ENCODE measurements at regions not wholly inside any gene's neighbourhood (a gene's known extent, or its start where the extent isn't known, plus 50 kb on each side); places are given as distances from the start of the nearest gene placed in this dataset.
"Not testable (repeated sequence)": the region's sequence is repeated elsewhere in the genome, so short reads cannot be mapped to it uniquely, and the experiment has no call there.

- no peak for DNase-seq
These were observed 192.5 kb downstream of the WNT5A start for GRCh38 chr3:55294557-55294956.

GRCh38 chr3:55292360-55292759, 194.7 kb downstream of the WNT5A start:
- no peak for DNase-seq

- DNase-seq, result no peak
These were observed 198.4 kb downstream of the WNT5A start for GRCh38 chr3:55288657-55289056.

- no peak for DNase-seq
These were observed 200.4 kb downstream of the WNT5A start for GRCh38 chr3:55286693-55287092.

GRCh38 chr3:55285156-55285555, 201.9 kb downstream of the WNT5A start:
- DNase-seq, result no peak

- no peak for DNase-seq
These were observed 203.6 kb downstream of the WNT5A start for GRCh38 chr3:55283441-55283925.

GRCh38 chr3:55282994-55283393, 204.1 kb downstream of the WNT5A start:
- DNase-seq, result no peak

- DNase-seq, result no peak
These were observed 215.0 kb downstream of the WNT5A start for GRCh38 chr3:55272031-55272645.

GRCh38 chr3:55271549-55271948, 215.6 kb downstream of the WNT5A start:
- no peak for DNase-seq

GRCh38 chr3:55270976-55271375, 216.1 kb downstream of the WNT5A start:
- DNase-seq, result no peak

GRCh38 chr3:55269636-55270035, 217.5 kb downstream of the WNT5A start:
- no peak for DNase-seq

GRCh38 chr3:55269096-55269495, 218.0 kb downstream of the WNT5A start:
- DNase-seq, result no peak

- no peak for DNase-seq
These were observed 219.7 kb downstream of the WNT5A start for GRCh38 chr3:55267206-55267930.

GRCh38 chr3:55264919-55265318, 222.2 kb downstream of the WNT5A start:
- DNase-seq, result no peak

GRCh38 chr3:55252921-55253320, 234.2 kb downstream of the WNT5A start:
- DNase-seq, result no peak

- DNase-seq, result not testable (repeated sequence)
These were observed 237.9 kb downstream of the WNT5A start for GRCh38 chr3:55249156-55249555.

- no peak for DNase-seq
These were observed 239.4 kb downstream of the WNT5A start for GRCh38 chr3:55247666-55248065.

- DNase-seq, result no peak
These were observed 241.1 kb downstream of the WNT5A start for GRCh38 chr3:55246033-55246432.

GRCh38 chr3:55245351-55245750, 241.8 kb downstream of the WNT5A start:
- DNase-seq, result no peak

- DNase-seq, result no peak
These were observed 242.9 kb downstream of the WNT5A start for GRCh38 chr3:55244247-55244646.

- no peak for DNase-seq
These were observed 243.4 kb downstream of the WNT5A start for GRCh38 chr3:55243678-55244077.

- no peak for DNase-seq
These were observed 244.2 kb downstream of the WNT5A start for GRCh38 chr3:55242921-55243320.

- no peak for DNase-seq
These were observed 246.0 kb downstream of the WNT5A start for GRCh38 chr3:55241098-55241497.

GRCh38 chr3:55235416-55235815, 251.7 kb downstream of the WNT5A start:
- DNase-seq, result no peak

GRCh38 chr3:55226696-55227095, 260.4 kb downstream of the WNT5A start:
- DNase-seq, result no peak
